Body of pancreas (tissue), 4 donors: ENCODE measurements at regions not wholly inside any gene's neighbourhood (a gene's known extent, or its start where the extent isn't known, plus 50 kb on each side); places are given as distances from the start of the nearest gene placed in this dataset.

Experiments
- ATAC-seq: fragments of 150-250 bp; one replicate; pipeline ENCODE4 v1.9.1; 2016
- DNase-seq, 4 donors: peaks; one replicate each; pipeline ENCODE4 v3.0.0-alpha.2; 2019
- H3K27ac ChIP-seq, 4 donors: fragments of 200-600 bp; sonication (generic); 1 replicate in 3 of 4; 2 replicates in 1 of 4; pipeline versions ENCODE4 v1.5.1 to v1.6.1; 2016 to 2019; ENCODE audit warnings: mild to moderate bottlenecking in 1 of 4, mixed read lengths in 1 of 4, moderate library complexity in 1 of 4
- H3K27me3 ChIP-seq, 2 donors: fragments of 200-600 bp; sonication (generic); one replicate each; pipeline ENCODE4 v1.6.0; 2016; ENCODE audit warnings: mild to moderate bottlenecking in 1 of 2
- H3K36me3 ChIP-seq, 2 donors: fragments of 200-600 bp; sonication (generic); replicated peaks in 1 of 2; 2 replicates each; pipeline ENCODE4 v1.5.1; 2016; ENCODE audit warnings: low read depth in 2 of 2; ENCODE audit not compliant: insufficient read depth in 1 of 2
- H3K4me1 ChIP-seq: fragments of 200-600 bp; sonication (generic); one replicate; pipeline ENCODE4 v1.6.0; 2016
- H3K4me3 ChIP-seq, 2 donors: fragments of 200-600 bp; sonication (generic); 1 replicate in 1 of 2; 2 replicates in 1 of 2; pipeline ENCODE4 v1.5.1; 2016 to 2019
- H3K9me3 ChIP-seq, 3 donors: fragments of 200-600 bp; sonication (generic); 1 replicate in 2 of 3; 2 replicates in 1 of 3; pipeline ENCODE4 v1.5.1; 2016
- POLR2A ChIP-seq, 3 donors: fragments of 450-650 bp; IDR thresholded peaks; one replicate each; pipeline ENCODE4 v1.6.1; 2016; ENCODE audit warnings: antibody characterized with exemption in 3 of 3, mild to moderate bottlenecking in 2 of 3
- WGBS, 2 donors: methylation state at CpG; one replicate each; pipeline ENCODE4 v1.1.5; 2017; 5-methylcytosine and 5-hydroxymethylcytosine counted together
- intact Hi-C: fragments of 100-400 bp; cut with DNase I; formaldehyde crosslinking; loops from one replicate; pipeline ENCODE4 v1.15.1; 2023
- TF ChIP-seq, protein P1 (sequence below), 7 experiments: fragments of 450-650 bp in 4 of 7; fragments of 200-600 bp in 3 of 7; sonication (generic) in 3 of 7; IDR thresholded peaks; one replicate each; pipeline ENCODE4 v1.5.1; 2016 to 2019; ENCODE audit warnings: antibody characterized with exemption in 7 of 7

DNA sequence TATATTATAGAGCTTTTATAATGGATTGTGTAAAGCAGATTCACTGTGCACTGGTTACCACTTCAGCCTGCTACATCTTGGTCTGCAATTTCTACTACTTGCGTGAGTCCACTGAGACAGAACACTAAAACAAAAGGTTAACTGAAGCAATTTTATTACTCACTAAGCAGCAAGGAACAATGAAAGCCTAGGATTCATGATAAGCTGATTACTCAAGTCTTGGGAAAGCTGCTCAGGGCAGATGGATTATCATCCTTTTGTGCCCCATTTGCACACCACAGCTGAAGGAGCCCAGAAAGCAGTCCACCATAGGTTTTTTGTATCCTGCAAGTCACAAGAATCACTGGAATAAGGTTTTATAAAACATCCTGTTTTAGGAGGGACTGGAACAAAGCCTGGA, 1215.2 kb upstream of the TMEFF2 start:
- no peak overlapping the region for H3K4me3 ChIP-seq
- no peak for DNase-seq
- H3K9me3 ChIP-seq, result no peaks in the 10 kb centered on the region
- TF ChIP-seq, protein P1, sequence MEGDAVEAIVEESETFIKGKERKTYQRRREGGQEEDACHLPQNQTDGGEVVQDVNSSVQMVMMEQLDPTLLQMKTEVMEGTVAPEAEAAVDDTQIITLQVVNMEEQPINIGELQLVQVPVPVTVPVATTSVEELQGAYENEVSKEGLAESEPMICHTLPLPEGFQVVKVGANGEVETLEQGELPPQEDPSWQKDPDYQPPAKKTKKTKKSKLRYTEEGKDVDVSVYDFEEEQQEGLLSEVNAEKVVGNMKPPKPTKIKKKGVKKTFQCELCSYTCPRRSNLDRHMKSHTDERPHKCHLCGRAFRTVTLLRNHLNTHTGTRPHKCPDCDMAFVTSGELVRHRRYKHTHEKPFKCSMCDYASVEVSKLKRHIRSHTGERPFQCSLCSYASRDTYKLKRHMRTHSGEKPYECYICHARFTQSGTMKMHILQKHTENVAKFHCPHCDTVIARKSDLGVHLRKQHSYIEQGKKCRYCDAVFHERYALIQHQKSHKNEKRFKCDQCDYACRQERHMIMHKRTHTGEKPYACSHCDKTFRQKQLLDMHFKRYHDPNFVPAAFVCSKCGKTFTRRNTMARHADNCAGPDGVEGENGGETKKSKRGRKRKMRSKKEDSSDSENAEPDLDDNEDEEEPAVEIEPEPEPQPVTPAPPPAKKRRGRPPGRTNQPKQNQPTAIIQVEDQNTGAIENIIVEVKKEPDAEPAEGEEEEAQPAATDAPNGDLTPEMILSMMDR (IDR thresholded peaks at IDR 0.05), result no peak
- no peaks in the 10 kb centered on the region for H3K36me3 ChIP-seq
- no peak overlapping the region for H3K27ac ChIP-seq
- intact Hi-C loops, result no loop called here
- WGBS, 2 donors, result 76 to 92% methylated on average over 1 of the region's 1 CpG
- no peaks in the 10 kb centered on the region for H3K4me1 ChIP-seq
- no peaks in the 10 kb centered on the region for H3K27me3 ChIP-seq
- no peak for ATAC-seq

DNA sequence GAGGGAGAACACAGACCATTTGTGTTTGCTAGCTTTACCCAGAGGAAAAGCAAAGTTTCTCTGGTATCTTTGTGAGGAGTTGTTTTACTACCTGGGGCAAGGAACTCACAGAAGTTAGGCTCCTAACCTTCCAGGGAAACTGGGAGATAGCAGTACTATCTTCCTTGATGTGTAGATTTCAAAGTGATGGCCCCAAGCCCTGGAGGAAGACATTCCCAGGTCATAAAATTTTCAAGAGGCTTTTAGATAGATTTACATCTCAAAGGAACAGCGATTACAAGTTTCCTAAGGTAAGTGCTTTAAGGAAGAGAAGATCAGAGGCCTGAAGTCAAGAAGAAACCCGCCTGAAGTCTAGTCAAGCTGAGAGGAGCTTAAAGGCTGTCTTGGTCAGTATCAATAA, 1187.8 kb upstream of the TMEFF2 start:
- ATAC-seq (no peak), DNase-seq (no peak)
- TF ChIP-seq, protein P1 (IDR thresholded peaks at IDR 0.05), result no peak
- no peak for TF ChIP-seq POLR2A (IDR thresholded peaks at IDR 0.05)
- 47 to 49% methylated on average over 2 of the region's 2 CpGs for WGBS, 2 donors
- H3K27me3 ChIP-seq, result no peaks in the 10 kb centered on the region
- no peak overlapping the region for H3K4me3 ChIP-seq
- intact Hi-C loops, result no loop called here
- no peaks in the 10 kb centered on the region for H3K4me1 ChIP-seq
- H3K36me3 ChIP-seq, result no peaks in the 10 kb centered on the region
- H3K9me3 ChIP-seq, result no peaks in the 10 kb centered on the region
- no peak overlapping the region for H3K27ac ChIP-seq

DNA sequence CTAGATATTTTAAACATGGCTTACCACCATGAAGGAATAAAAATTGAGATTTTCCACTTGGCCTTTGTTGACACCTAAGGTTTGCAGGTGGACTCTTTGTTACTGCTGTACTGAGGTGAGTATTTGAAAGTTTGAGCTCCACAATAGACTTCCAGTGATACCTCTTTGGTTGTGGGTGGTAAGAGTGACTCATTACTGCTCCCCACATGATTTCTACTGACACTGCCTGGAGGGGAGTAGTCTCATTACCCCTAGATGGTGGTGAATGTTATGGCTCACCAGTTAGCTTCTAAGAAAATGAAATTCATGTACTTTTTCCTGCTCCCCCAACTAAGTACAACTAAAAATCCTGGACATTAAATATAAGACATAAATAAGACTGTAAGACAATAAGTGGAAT, 1183.1 kb upstream of the TMEFF2 start:
- DNase-seq, result no peak
- no peak overlapping the region for H3K27ac ChIP-seq
- intact Hi-C loops, result no loop called here
- H3K27me3 ChIP-seq, result no peaks in the 10 kb centered on the region
- H3K9me3 ChIP-seq, result no peaks in the 10 kb centered on the region
- H3K36me3 ChIP-seq, result no peaks in the 10 kb centered on the region
- H3K4me3 ChIP-seq, result no peak overlapping the region
- no peak for ATAC-seq
- no peaks in the 10 kb centered on the region for H3K4me1 ChIP-seq
- no peak for TF ChIP-seq POLR2A (IDR thresholded peaks at IDR 0.05)
- TF ChIP-seq, protein P1 (IDR thresholded peaks at IDR 0.05), result no peak

DNA sequence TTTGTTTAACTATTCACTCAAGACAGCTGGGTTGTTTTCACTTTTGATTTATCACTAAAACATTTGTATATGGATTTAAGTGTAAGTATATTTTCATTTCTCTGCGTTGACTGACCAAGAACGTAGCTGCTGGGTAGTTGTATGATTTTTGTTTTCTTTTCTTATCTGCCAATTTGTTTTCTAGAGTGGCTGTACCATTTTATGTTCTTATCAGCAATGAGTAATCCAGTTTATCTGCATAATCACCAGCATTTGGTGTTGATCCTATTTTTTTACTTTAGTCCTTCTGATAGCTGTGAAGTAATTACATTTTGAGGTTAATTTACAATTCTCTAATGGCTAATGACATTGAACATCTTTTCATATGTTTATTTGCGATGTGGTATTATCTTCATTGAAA, 1178.4 kb upstream of the TMEFF2 start:
- ATAC-seq, result no peak
- no peak for TF ChIP-seq POLR2A (IDR thresholded peaks at IDR 0.05)
- TF ChIP-seq, protein P1 (IDR thresholded peaks at IDR 0.05), result no peak
- DNase-seq, result no peak

DNA sequence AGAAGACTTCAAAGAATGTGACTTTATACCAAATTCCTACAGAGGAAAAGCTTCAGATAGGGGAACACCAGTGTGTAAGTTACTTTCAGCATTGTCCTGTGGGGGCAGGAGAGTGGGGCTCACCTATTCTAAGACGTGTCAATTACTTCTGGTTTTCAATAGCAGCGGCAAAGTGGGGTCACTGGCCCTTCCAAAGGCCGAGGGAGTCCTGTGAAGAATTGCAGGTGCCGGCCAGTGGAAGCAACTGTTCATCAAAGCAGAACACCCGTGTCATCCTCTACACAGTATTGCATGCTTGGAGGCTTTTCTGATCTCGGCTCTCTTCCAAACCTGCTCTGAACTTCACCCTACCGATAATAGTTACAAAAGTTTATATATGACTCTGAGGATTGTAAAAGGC, 1176.5 kb upstream of the TMEFF2 start:
- 62 to 67% methylated on average over 7 of the region's 7 CpGs for WGBS, 2 donors
- TF ChIP-seq POLR2A (IDR thresholded peaks at IDR 0.05), result no peak
- TF ChIP-seq, protein P1 (IDR thresholded peaks at IDR 0.05), result no peak
- no peaks in the 10 kb centered on the region for H3K4me1 ChIP-seq
- intact Hi-C loops, result no loop called here
- H3K4me3 ChIP-seq, result no peak overlapping the region
- DNase-seq, result no peak
- no peak for ATAC-seq
- no peaks in the 10 kb centered on the region for H3K27me3 ChIP-seq
- H3K27ac ChIP-seq, result no peak overlapping the region
- H3K36me3 ChIP-seq, result no peaks in the 10 kb centered on the region
- no peaks in the 10 kb centered on the region for H3K9me3 ChIP-seq

More for the DNA sequence above, 1178.4 kb upstream of the TMEFF2 start:
- no peaks in the 10 kb centered on the region for H3K27me3 ChIP-seq
- no peak overlapping the region for H3K27ac ChIP-seq
- H3K4me1 ChIP-seq, result no peaks in the 10 kb centered on the region
- no peak overlapping the region for H3K4me3 ChIP-seq
- H3K9me3 ChIP-seq, result no peaks in the 10 kb centered on the region
- 36 to 37% methylated on average over 3 of the region's 3 CpGs for WGBS, 2 donors
- H3K36me3 ChIP-seq, result no peaks in the 10 kb centered on the region
- intact Hi-C loops, result no loop called here
